Panc1 (cell line): ENCODE measurements at regions not wholly inside any gene's neighbourhood (a gene's known extent, or its start where the extent isn't known, plus 50 kb on each side); places are given as distances from the start of the nearest gene placed in this dataset.

ENCODE experiments used
- ATAC-seq: fragments of 200-7000 bp; cut with Tn5 transposase; 2 replicates; pipeline ENCODE4 v1.9.1; 2020; ENCODE audit warnings: mild to moderate bottlenecking, moderate library complexity
- BruUV-seq: library from RNA; stranded (reverse); fragments of 400-500 nt; replicated peaks from 2 replicates; lab custom pipeline; 2021; lab: Mats Ljungman, UMichigan
- CTCF ChIA-PET: fragments of 300-600 bp; sonication (Branson Sonifier 250); formaldehyde crosslinking; loops from one replicate; lab custom pipeline; 2022; ENCODE audit warnings: antibody characterized with exemption; lab: Charles Lee
- POLR2A ChIA-PET: fragments of 300-600 bp; sonication (Branson Sonifier 250); formaldehyde crosslinking; loops from one replicate; lab custom pipeline; 2022; ENCODE audit warnings: antibody characterized with exemption; lab: Charles Lee
- DNase-seq: peaks from one replicate; pipeline ENCODE4 v3.0.0-alpha.2; 2010; ENCODE audit warnings: low read depth, low spot score
- H3K27ac ChIP-seq: 2 replicates; pipeline ENCODE4 v1.5.1; 2011; ENCODE audit warnings: mild to moderate bottlenecking, low read length, inconsistent platforms
- H3K27me3 ChIP-seq: fragments of 200-500 bp; sonication (Bioruptor generic); 2 replicates; pipeline ENCODE4 v1.6.0; 2014; ENCODE audit warnings: low read length, inconsistent platforms; ENCODE audit not compliant: control insufficient read depth, insufficient read depth
- H3K36me3 ChIP-seq: fragments of 200-500 bp; sonication (Bioruptor generic); 2 replicates; pipeline ENCODE4 v1.5.1; 2014; ENCODE audit warnings: inconsistent platforms, mild to moderate bottlenecking, low read length, moderate library complexity; ENCODE audit not compliant: control insufficient read depth, insufficient read depth
- H3K4me1 ChIP-seq: 2 replicates; pipeline ENCODE4 v1.5.1; 2011; ENCODE audit warnings: inconsistent platforms, mild to moderate bottlenecking, low read length, moderate library complexity; ENCODE audit not compliant: control insufficient read depth, insufficient read depth
- H3K4me3 ChIP-seq, 2 experiments: 2 replicates each; pipeline ENCODE4 v1.5.1; 2011 to 2012; ENCODE audit warnings: low read depth in 2 of 2, low read length in 2 of 2, mild to moderate bottlenecking in 2 of 2, inconsistent platforms in 1 of 2, moderate library complexity in 1 of 2
- H3K9me3 ChIP-seq: fragments of 200-500 bp; sonication (Bioruptor generic); 2 replicates; pipeline ENCODE4 v1.5.1; 2014; ENCODE audit warnings: low read depth, mild to moderate bottlenecking, inconsistent platforms, low read length, moderate library complexity; ENCODE audit not compliant: control insufficient read depth, insufficient read depth
- POLR2AphosphoS5 ChIP-seq: IDR thresholded peaks from 2 replicates; pipeline ENCODE4 v1.6.1; 2012; ENCODE audit warnings: mild to moderate bottlenecking, low read depth, low read length, moderate library complexity
- SIN3A ChIP-seq: IDR thresholded peaks from 2 replicates; pipeline ENCODE4 v1.6.1; 2012; ENCODE audit warnings: low read depth, mild to moderate bottlenecking, low read length, moderate library complexity, borderline replicate concordance; ENCODE audit not compliant: insufficient read depth
- TCF7L2 ChIP-seq: IDR thresholded peaks from 2 replicates; pipeline ENCODE4 v1.6.1; 2011; ENCODE audit warnings: mild to moderate bottlenecking, low read depth, low read length, inconsistent platforms
- in situ Hi-C: cut with HindIII; loops from 2 replicates; pipeline ENCODE4 v1.10.0; 2016; ENCODE audit warnings: low sequenced_read_pairs, low pct_unique_long_range_greater_than_20kb
- intact Hi-C: fragments of 100-400 bp; cut with micrococcal nuclease; formaldehyde crosslinking; loops from one replicate; pipeline ENCODE4 v1.10.0; 2022; ENCODE audit not compliant: unreplicated experiment
- TF ChIP-seq, protein P1 (sequence below), 2 experiments: IDR thresholded peaks; 2 replicates each; pipeline ENCODE4 v1.6.1; 2011 to 2012; ENCODE audit warnings: low read depth in 2 of 2, control low read depth in 1 of 2, low read length in 1 of 2, mild to moderate bottlenecking in 1 of 2, moderate library complexity in 1 of 2; ENCODE audit not compliant: insufficient read depth in 1 of 2
- TF ChIP-seq, protein P2 (sequence below): fragments of 450-650 bp; IDR thresholded peaks from 2 replicates; pipeline ENCODE4 v1.5.1; 2017; ENCODE audit warnings: mild to moderate bottlenecking

DNA sequence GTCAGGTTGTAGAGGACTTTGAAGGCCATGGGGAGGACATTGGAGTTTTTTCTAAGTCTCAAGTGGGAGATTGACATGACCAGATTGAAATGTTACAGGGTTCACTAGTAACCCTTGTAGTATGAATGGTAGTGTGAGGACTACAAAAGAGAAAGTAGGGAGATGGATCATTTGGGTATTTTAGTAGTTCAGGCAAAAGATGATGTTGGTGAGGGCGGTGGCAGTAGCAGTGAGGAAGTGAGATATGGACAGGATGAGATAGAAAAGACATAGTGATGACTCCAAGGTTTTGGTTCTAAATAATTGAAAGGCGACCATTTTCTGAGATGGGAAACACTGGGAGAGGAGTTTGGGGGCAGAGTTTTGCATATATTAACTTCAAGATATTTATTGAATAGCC, 94.2 kb upstream of the CNTN1 start:
- H3K36me3 ChIP-seq = no peaks in the 10 kb centered on the region
- CTCF ChIA-PET = no interaction called here
- H3K4me3 ChIP-seq = no peak overlapping the region
- in situ Hi-C loops (no loop called here), intact Hi-C loops (no loop called here)
- POLR2A ChIA-PET = no interaction called here
- no peaks in the 10 kb centered on the region for H3K4me1 ChIP-seq
- ATAC-seq = no peak
- H3K27ac ChIP-seq = no peak overlapping the region
- no TSS peak for BruUV-seq
- no peak for DNase-seq
- H3K9me3 ChIP-seq = no peaks in the 10 kb centered on the region
- TF ChIP-seq POLR2AphosphoS5 (no peak), SIN3A (no peak), TCF7L2 (no peak)
- TF ChIP-seq, protein P1, sequence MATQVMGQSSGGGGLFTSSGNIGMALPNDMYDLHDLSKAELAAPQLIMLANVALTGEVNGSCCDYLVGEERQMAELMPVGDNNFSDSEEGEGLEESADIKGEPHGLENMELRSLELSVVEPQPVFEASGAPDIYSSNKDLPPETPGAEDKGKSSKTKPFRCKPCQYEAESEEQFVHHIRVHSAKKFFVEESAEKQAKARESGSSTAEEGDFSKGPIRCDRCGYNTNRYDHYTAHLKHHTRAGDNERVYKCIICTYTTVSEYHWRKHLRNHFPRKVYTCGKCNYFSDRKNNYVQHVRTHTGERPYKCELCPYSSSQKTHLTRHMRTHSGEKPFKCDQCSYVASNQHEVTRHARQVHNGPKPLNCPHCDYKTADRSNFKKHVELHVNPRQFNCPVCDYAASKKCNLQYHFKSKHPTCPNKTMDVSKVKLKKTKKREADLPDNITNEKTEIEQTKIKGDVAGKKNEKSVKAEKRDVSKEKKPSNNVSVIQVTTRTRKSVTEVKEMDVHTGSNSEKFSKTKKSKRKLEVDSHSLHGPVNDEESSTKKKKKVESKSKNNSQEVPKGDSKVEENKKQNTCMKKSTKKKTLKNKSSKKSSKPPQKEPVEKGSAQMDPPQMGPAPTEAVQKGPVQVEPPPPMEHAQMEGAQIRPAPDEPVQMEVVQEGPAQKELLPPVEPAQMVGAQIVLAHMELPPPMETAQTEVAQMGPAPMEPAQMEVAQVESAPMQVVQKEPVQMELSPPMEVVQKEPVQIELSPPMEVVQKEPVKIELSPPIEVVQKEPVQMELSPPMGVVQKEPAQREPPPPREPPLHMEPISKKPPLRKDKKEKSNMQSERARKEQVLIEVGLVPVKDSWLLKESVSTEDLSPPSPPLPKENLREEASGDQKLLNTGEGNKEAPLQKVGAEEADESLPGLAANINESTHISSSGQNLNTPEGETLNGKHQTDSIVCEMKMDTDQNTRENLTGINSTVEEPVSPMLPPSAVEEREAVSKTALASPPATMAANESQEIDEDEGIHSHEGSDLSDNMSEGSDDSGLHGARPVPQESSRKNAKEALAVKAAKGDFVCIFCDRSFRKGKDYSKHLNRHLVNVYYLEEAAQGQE (IDR thresholded peaks at IDR 0.05; ENCODE audit: insufficient read depth in 1 of 2, low read depth in 2 of 2, low read length in 1 of 2) = no peak
- TF ChIP-seq, protein P2, sequence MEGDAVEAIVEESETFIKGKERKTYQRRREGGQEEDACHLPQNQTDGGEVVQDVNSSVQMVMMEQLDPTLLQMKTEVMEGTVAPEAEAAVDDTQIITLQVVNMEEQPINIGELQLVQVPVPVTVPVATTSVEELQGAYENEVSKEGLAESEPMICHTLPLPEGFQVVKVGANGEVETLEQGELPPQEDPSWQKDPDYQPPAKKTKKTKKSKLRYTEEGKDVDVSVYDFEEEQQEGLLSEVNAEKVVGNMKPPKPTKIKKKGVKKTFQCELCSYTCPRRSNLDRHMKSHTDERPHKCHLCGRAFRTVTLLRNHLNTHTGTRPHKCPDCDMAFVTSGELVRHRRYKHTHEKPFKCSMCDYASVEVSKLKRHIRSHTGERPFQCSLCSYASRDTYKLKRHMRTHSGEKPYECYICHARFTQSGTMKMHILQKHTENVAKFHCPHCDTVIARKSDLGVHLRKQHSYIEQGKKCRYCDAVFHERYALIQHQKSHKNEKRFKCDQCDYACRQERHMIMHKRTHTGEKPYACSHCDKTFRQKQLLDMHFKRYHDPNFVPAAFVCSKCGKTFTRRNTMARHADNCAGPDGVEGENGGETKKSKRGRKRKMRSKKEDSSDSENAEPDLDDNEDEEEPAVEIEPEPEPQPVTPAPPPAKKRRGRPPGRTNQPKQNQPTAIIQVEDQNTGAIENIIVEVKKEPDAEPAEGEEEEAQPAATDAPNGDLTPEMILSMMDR = no peak
- no peaks in the 10 kb centered on the region for H3K27me3 ChIP-seq

DNA sequence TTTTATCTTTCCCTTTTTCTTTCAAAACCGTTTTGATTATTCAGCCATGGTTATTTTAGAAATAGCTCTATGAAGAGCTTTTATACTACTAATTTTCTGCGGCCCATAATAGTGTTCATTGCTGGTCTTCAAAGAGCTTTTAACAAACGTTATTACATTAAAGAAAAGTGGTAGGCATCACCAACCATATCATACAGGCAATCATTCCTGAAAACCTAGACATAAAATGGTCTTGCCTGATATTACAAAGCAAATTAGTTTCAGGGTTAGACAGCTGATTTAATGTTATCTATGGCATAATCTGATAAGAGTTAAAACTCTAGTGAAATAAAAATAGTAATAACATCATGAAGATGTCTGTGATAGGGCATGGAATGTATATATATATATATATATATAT, 89.7 kb upstream of the CNTN1 start:
- no TSS peak for BruUV-seq
- POLR2A ChIA-PET = no interaction called here
- H3K9me3 ChIP-seq = no peaks in the 10 kb centered on the region
- H3K4me1 ChIP-seq = no peaks in the 10 kb centered on the region
- no peaks in the 10 kb centered on the region for H3K36me3 ChIP-seq
- no peak overlapping the region for H3K27ac ChIP-seq
- no peak for ATAC-seq
- no peak overlapping the region for H3K4me3 ChIP-seq
- no peaks in the 10 kb centered on the region for H3K27me3 ChIP-seq
- CTCF ChIA-PET = no interaction called here
- in situ Hi-C loops (no loop called here), intact Hi-C loops (loop anchor here (10.0 kb wide), 1 partner anchor 268 kb away; no protein-coding TSS in a partner anchor)
- TF ChIP-seq, protein P2 = no peak
- no peak for DNase-seq

DNA sequence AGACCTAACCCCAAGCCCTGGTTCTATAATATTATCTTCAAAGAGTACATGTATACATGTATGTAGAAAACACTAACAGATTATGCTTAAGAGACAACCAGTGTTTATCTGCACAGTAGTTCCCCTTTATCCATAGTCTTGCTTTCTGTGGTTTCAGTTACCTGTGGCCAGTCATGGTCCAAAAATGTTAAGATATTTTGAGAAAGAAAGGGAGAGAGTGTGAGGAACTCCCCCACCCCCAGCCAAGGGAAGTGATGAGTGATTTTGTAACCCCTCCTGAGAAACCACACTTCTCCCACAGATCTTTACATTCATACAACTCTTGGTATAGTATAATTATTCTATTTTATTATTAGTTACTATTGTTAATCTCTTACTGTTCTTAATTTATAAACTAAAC, 77.3 kb upstream of the CNTN1 start:
- DNase-seq (no peak), ATAC-seq (no peak)
- Histone ChIP-seq H3K9me3 (no peaks in the 10 kb centered on the region), H3K4me1 (no peaks in the 10 kb centered on the region), H3K27me3 (no peaks in the 10 kb centered on the region), H3K4me3 (no peak overlapping the region), H3K27ac (no peak overlapping the region), H3K36me3 (no peaks in the 10 kb centered on the region)
- CTCF ChIA-PET = no interaction called here
- intact Hi-C loops = no loop called here
- in situ Hi-C loops = no loop called here
- TF ChIP-seq POLR2AphosphoS5 = no peak
- TF ChIP-seq, protein P2 = no peak
- TF ChIP-seq, protein P1 (IDR thresholded peaks at IDR 0.05; ENCODE audit: insufficient read depth in 1 of 2, low read depth in 2 of 2, low read length in 1 of 2) = no peak
- TF ChIP-seq SIN3A = no peak
- no peak for TF ChIP-seq TCF7L2
- POLR2A ChIA-PET = no interaction called here
- BruUV-seq = no TSS peak
